Upper lobe of left lung (tissue), 4 donors: ENCODE measurements at regions not wholly inside any gene's neighbourhood (a gene's known extent, or its start where the extent isn't known, plus 50 kb on each side); places are given as distances from the start of the nearest gene placed in this dataset.

Experiments used
- CTCF ChIP-seq, 6 experiments: fragments of 450-650 bp in 4 of 6; fragments of 200-600 bp in 2 of 6; sonication (generic) in 2 of 6; IDR thresholded peaks; one replicate each; pipeline ENCODE4 v1.5.1; 2016 to 2019; ENCODE audit warnings: antibody characterized with exemption in 6 of 6
- EP300 ChIP-seq, 4 donors: sonication (generic); formaldehyde crosslinking; IDR thresholded peaks; one replicate each; pipeline ENCODE4 v1.5.1; 2017; ENCODE audit warnings: antibody characterized with exemption in 4 of 4, control low read depth in 2 of 4
- POLR2A ChIP-seq, 4 donors: fragments of 450-650 bp; IDR thresholded peaks; one replicate each; pipeline ENCODE4 v1.5.1; 2016 to 2017; ENCODE audit warnings: antibody characterized with exemption in 4 of 4, mild to moderate bottlenecking in 2 of 4
- POLR2AphosphoS5 ChIP-seq, 2 donors: sonication (generic); formaldehyde crosslinking; IDR thresholded peaks; one replicate each; pipeline ENCODE4 v1.5.1; 2017; ENCODE audit warnings: antibody characterized with exemption in 2 of 2

- TF ChIP-seq CTCF (IDR thresholded peaks at IDR 0.05) (no peak), POLR2A (IDR thresholded peaks at IDR 0.05) (no peak), POLR2AphosphoS5 (IDR thresholded peaks at IDR 0.05) (no peak), EP300 (IDR thresholded peaks at IDR 0.05) (no peak)
Observed at GRCh38 chr10:121355161-121355560, 243.1 kb downstream of the FGFR2 start.
